ENCODE measurements at regions not wholly inside any gene's neighbourhood (a gene's known extent, or its start where the extent isn't known, plus 50 kb on each side); places are given as distances from the start of the nearest gene placed in this dataset.

DNA sequence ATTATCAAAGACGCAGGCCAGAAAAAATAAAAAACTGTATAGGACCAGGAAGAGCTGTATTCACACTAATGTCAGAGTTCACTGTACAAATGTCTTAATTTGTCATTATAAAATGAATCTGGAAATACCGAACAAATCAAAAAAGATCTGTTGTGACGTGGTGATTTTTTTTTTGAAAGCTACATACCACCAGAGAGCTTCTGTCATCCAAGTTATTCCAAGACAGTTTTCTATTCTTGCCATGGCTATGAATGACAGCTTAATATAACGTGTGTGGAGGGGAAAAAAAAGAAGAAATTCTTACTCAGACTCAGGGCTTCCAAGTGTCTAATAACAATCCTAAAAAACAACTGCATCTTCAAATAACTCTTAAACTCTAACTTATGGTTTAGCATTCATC lies 328.8 kb upstream of the BTBD3 start:
- TF ChIP-seq, protein P1, sequence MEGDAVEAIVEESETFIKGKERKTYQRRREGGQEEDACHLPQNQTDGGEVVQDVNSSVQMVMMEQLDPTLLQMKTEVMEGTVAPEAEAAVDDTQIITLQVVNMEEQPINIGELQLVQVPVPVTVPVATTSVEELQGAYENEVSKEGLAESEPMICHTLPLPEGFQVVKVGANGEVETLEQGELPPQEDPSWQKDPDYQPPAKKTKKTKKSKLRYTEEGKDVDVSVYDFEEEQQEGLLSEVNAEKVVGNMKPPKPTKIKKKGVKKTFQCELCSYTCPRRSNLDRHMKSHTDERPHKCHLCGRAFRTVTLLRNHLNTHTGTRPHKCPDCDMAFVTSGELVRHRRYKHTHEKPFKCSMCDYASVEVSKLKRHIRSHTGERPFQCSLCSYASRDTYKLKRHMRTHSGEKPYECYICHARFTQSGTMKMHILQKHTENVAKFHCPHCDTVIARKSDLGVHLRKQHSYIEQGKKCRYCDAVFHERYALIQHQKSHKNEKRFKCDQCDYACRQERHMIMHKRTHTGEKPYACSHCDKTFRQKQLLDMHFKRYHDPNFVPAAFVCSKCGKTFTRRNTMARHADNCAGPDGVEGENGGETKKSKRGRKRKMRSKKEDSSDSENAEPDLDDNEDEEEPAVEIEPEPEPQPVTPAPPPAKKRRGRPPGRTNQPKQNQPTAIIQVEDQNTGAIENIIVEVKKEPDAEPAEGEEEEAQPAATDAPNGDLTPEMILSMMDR (IDR thresholded peaks at IDR 0.05): no peak
- no peak for TF ChIP-seq POLR2A (IDR thresholded peaks at IDR 0.05)

Data from sigmoid colon (tissue), 3 donors.